GM12878 (cell line): ENCODE measurements at regions not wholly inside any gene's neighbourhood (a gene's known extent, or its start where the extent isn't known, plus 50 kb on each side); places are given as distances from the start of the nearest gene placed in this dataset.

Source experiments
- ATAC-seq: fragments of 200-7000 bp; cut with Tn5 transposase; 3 replicates; pipeline ENCODE4 v1.9.1; 2020; ENCODE audit warnings: mild to moderate bottlenecking, moderate library complexity
- BruUV-seq: library from RNA; stranded (reverse); fragments of 400-500 nt; replicated peaks from 2 replicates; lab custom pipeline; 2021; lab: Mats Ljungman, UMichigan
- CTCF ChIA-PET: fragments of 300-600 bp; sonication (Branson Sonifier 250); formaldehyde crosslinking; extraction: SDS; loops from one replicate; lab custom pipeline; 2021; ENCODE audit warnings: inconsistent platforms; lab: Yijun Ruan, JAX
- POLR2A ChIA-PET: fragments of 350-600 bp; formaldehyde crosslinking; extraction: SDS; loops from one replicate; lab custom pipeline; 2021; ENCODE audit warnings: inconsistent platforms; lab: Charles Lee
- RAD21 ChIA-PET: fragments of 300-600 bp; sonication (Branson Sonifier 250); formaldehyde crosslinking; loops from one replicate; lab custom pipeline; 2023; ENCODE audit warnings: antibody characterized with exemption; ENCODE audit not compliant: unreplicated experiment; lab: Charles Lee
- SMC1A ChIA-PET: fragments of 300-600 bp; sonication (Branson Sonifier 250); formaldehyde crosslinking; loops from one replicate; lab custom pipeline; 2023; ENCODE audit not compliant: unreplicated experiment, uncharacterized antibody; lab: Charles Lee
- DNase-seq: peaks from one replicate; pipeline ENCODE4 v3.0.0-alpha.2; 2011; ENCODE audit warnings: low read depth, low spot score
- FAIRE-seq: peaks from 3 replicates; lab custom pipeline; 2011; peaks lifted over from hg19 to GRCh38; lab: Jason Lieb, UNC
- H2AFZ ChIP-seq: 2 replicates; pipeline ENCODE4 v1.6.0; 2011; ENCODE audit warnings: low read depth, low read length, control low read depth; ENCODE audit not compliant: control insufficient read depth
- H3K27ac ChIP-seq: 2 replicates; pipeline ENCODE4 v1.5.1; 2011; ENCODE audit warnings: control low read depth; ENCODE audit not compliant: control insufficient read depth, insufficient read depth
- H3K27me3 ChIP-seq, 2 experiments: replicated peaks in 1 of 2; 2 replicates each; pipeline versions ENCODE4 v1.6.0 to v1.6.1; 2011; ENCODE audit warnings: low read length in 1 of 2; ENCODE audit not compliant: control insufficient read depth in 2 of 2, insufficient read depth in 2 of 2
- H3K36me3 ChIP-seq, 2 experiments: 2 replicates each; pipeline ENCODE4 v1.5.1; 2011; ENCODE audit warnings: low read length in 1 of 2; ENCODE audit not compliant: control insufficient read depth in 2 of 2, insufficient read depth in 2 of 2
- H3K4me1 ChIP-seq: 2 replicates; pipeline ENCODE4 v1.6.1; 2011; ENCODE audit warnings: mild to moderate bottlenecking, low read length, moderate library complexity, mixed read lengths; ENCODE audit not compliant: control insufficient read depth, insufficient read depth
- H3K4me2 ChIP-seq: 2 replicates; pipeline ENCODE4 v1.6.0; 2011; ENCODE audit warnings: control low read depth; ENCODE audit not compliant: control insufficient read depth, insufficient read depth
- H3K4me3 ChIP-seq: fragments of 200-600 bp; sonication (generic); 2 replicates; pipeline ENCODE4 v1.5.1; 2016
- H3K79me2 ChIP-seq: 2 replicates; pipeline ENCODE4 v1.6.0; 2011; ENCODE audit warnings: low read length; ENCODE audit not compliant: control insufficient read depth, insufficient read depth
- H3K9ac ChIP-seq: 2 replicates; pipeline ENCODE4 v1.8.0; 2011; ENCODE audit warnings: low read length, control low read depth, mixed read lengths; ENCODE audit not compliant: control insufficient read depth, insufficient read depth
- H3K9me3 ChIP-seq: replicated peaks from 3 replicates; pipeline ENCODE4 v1.5.1; 2011; ENCODE audit warnings: mild to moderate bottlenecking, low read length; ENCODE audit not compliant: control insufficient read depth, insufficient read depth
- H4K20me1 ChIP-seq: 2 replicates; pipeline ENCODE4 v1.6.0; 2011; ENCODE audit not compliant: control insufficient read depth, insufficient read depth
- BCL3 ChIP-seq: IDR thresholded peaks from 2 replicates; pipeline ENCODE4 v1.6.1; 2011; ENCODE audit warnings: borderline replicate concordance, low read depth, mild to moderate bottlenecking, moderate library complexity, low read length; ENCODE audit not compliant: insufficient read depth, poor library complexity, severe bottlenecking
- CHD1 ChIP-seq: IDR thresholded peaks from 2 replicates; pipeline ENCODE4 v1.6.1; 2012; ENCODE audit warnings: low read depth, low read length, improper control_type of control experiment
- CTCF ChIP-seq, 3 experiments: IDR thresholded peaks in 2 of 3; conservative IDR thresholded peaks in 1 of 3; 2 replicates each; pipeline ENCODE4 v1.5.1; 2011; ENCODE audit warnings: low read depth in 3 of 3, low read length in 3 of 3, mild to moderate bottlenecking in 3 of 3, control low read depth in 2 of 3, moderate library complexity in 2 of 3, inconsistent platforms in 1 of 3, mixed read lengths in 1 of 3; ENCODE audit not compliant: control insufficient read depth in 2 of 3, insufficient read depth in 1 of 3; ENCODE audit errors: extremely low read depth in 1 of 3
- EED ChIP-seq: sonication (generic); IDR thresholded peaks from 2 replicates; pipeline ENCODE4 v1.6.1; 2016; ENCODE audit warnings: antibody characterized with exemption, low read depth
- EZH2 ChIP-seq: IDR thresholded peaks from 2 replicates; pipeline ENCODE4 v1.6.1; 2012; ENCODE audit warnings: low read depth, mild to moderate bottlenecking, control low read depth, inconsistent platforms, low read length, borderline replicate concordance; ENCODE audit not compliant: control insufficient read depth
- GATAD2B ChIP-seq: fragments of 450-650 bp; conservative IDR thresholded peaks from 2 replicates; pipeline ENCODE4 v1.6.1; 2017; ENCODE audit warnings: low read depth, mild to moderate bottlenecking, moderate library complexity
- HDAC2 ChIP-seq: fragments of 200-600 bp; sonication (generic); IDR thresholded peaks from 2 replicates; pipeline ENCODE4 v1.6.1; 2017
- JUNB ChIP-seq: IDR thresholded peaks from 2 replicates; pipeline ENCODE4 v1.6.1; 2016; ENCODE audit warnings: antibody characterized with exemption, mild to moderate bottlenecking
- MAX ChIP-seq: IDR thresholded peaks from 2 replicates; pipeline ENCODE4 v1.6.1; 2012; ENCODE audit warnings: low read depth, low read length, improper control_type of control experiment
- MYC ChIP-seq: IDR thresholded peaks from 2 replicates; pipeline ENCODE4 v1.6.1; 2011; ENCODE audit warnings: mild to moderate bottlenecking, low read length, moderate library complexity, inconsistent platforms; ENCODE audit not compliant: insufficient read depth, insufficient replicate concordance, insufficient read length, severe bottlenecking
- NBN ChIP-seq: fragments of 450-650 bp; IDR thresholded peaks from 2 replicates; pipeline ENCODE4 v1.6.1; 2016
- NFYB ChIP-seq: IDR thresholded peaks from 2 replicates; pipeline ENCODE4 v1.6.1; 2011; ENCODE audit warnings: low read depth, mild to moderate bottlenecking, low read length, improper control_type of control experiment, moderate library complexity; ENCODE audit not compliant: insufficient read depth
- PAX5 ChIP-seq: IDR thresholded peaks from 2 replicates; pipeline ENCODE4 v1.6.1; 2011; ENCODE audit warnings: low read depth, low read length, borderline replicate concordance
- RCOR1 ChIP-seq: conservative IDR thresholded peaks from 2 replicates; pipeline ENCODE4 v1.6.1; 2012; ENCODE audit warnings: low read depth, low read length, improper control_type of control experiment
- SMC3 ChIP-seq: IDR thresholded peaks from 2 replicates; pipeline ENCODE4 v1.6.1; 2011; ENCODE audit warnings: low read length, improper control_type of control experiment, borderline replicate concordance
- ZNF274 ChIP-seq: IDR thresholded peaks from one replicate; pipeline ENCODE4 v1.8.0; 2011; ENCODE audit not compliant: insufficient read length, insufficient read depth
- ZNF622 ChIP-seq: fragments of 450-650 bp; IDR thresholded peaks from 2 replicates; pipeline ENCODE4 v1.6.1; 2017; ENCODE audit warnings: mild to moderate bottlenecking, inconsistent platforms
- WGBS: methylation state at CpG from one replicate; pipeline ENCODE4 v1.1.6; 2016; ENCODE audit warnings: low lambda C conversion rate; ENCODE audit not compliant: insufficient replicate concordance, insufficient coverage; ENCODE audit errors: missing lambda C conversion rate; 5-methylcytosine and 5-hydroxymethylcytosine counted together
- in situ Hi-C: fragments of 300-500 bp; cut with MboI; formaldehyde crosslinking; loops from 9 replicates; pipeline ENCODE4 v1.14.3; 2018; ENCODE audit warnings: mixed read lengths
- intact Hi-C: fragments of 100-400 bp; cut with micrococcal nuclease; formaldehyde crosslinking; loops from one replicate; pipeline ENCODE4 v1.14.2; 2022; ENCODE audit not compliant: unreplicated experiment

DNA sequence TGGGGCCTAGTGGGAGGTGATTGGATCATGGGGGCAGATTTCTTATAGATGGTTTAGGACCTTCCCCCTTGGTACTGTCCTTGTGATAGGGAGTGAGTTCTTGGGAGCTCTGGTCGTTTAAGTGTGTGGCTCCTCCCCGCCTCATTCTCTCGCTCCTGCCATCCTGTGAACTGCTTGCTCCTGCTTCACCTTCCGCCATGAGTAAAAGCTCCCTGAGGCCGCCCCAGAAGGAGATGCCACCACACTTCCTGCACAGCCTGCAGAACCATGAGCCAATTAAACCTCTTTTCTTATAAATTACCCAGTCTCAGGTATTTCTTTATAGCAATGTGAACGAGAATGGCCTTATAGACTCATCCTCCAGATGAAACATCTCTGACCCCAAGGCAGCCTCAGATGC is 101.5 kb downstream of the KCNF1 start:
- Histone ChIP-seq H2AFZ (no peak overlapping the region), H3K9me3 (peaks cover 3% of the 10 kb centered on the region; the same call in 2 of the 3 replicates), H3K9ac (no peak overlapping the region), H3K4me2 (no peak overlapping the region), H4K20me1 (no peaks in the 10 kb centered on the region), H3K4me3 (no peak overlapping the region), H3K4me1 (no peaks in the 10 kb centered on the region), H3K36me3 (no peaks in the 10 kb centered on the region), H3K27ac (no peak overlapping the region), H3K27me3 (peaks cover 0 to 1% of the 10 kb centered on the region in 2 experiments; a peak in 2 of 4 replicates), H3K79me2 (no peaks in the 10 kb centered on the region)
- ChIA-PET RAD21 (no interaction called here), SMC1A (no interaction called here), CTCF (no interaction called here), POLR2A (no interaction called here)
- TF ChIP-seq GATAD2B (no peak), NFYB (no peak), SMC3 (no peak), MAX (no peak), EZH2 (no peak), HDAC2 (no peak), PAX5 (no peak)
- in situ Hi-C loops (no loop called here), intact Hi-C loops (no loop called here)
- no TSS peak for BruUV-seq
- 50% methylated on average over 6 of the region's 6 CpGs for WGBS
- DNase-seq (no peak), ATAC-seq (no peak), FAIRE-seq (no peak)

- Histone ChIP-seq H3K4me2 (no peak overlapping the region), H3K4me1 (no peaks in the 10 kb centered on the region), H3K9me3 (peaks cover 3% of the 10 kb centered on the region; the same call in 2 of the 3 replicates), H3K27ac (no peak overlapping the region), H4K20me1 (no peaks in the 10 kb centered on the region), H3K4me3 (no peak overlapping the region), H3K9ac (no peak overlapping the region), H3K27me3 (peaks cover 0 to 2% of the 10 kb centered on the region in 2 experiments; a peak in 2 of 4 replicates), H2AFZ (no peak overlapping the region), H3K36me3 (no peaks in the 10 kb centered on the region), H3K79me2 (no peaks in the 10 kb centered on the region)
- DNase-seq = no peak
- ChIA-PET POLR2A (no interaction called here), CTCF (no interaction called here), SMC1A (no interaction called here), RAD21 (no interaction called here)
- intact Hi-C loops = no loop called here
- no peak for ATAC-seq
- FAIRE-seq = no peak
- in situ Hi-C loops = no loop called here
- BruUV-seq = no TSS peak
- 54% methylated on average over 4 of the region's 4 CpGs for WGBS
- TF ChIP-seq BCL3 (no peak), MYC (no peak), JUNB (no peak), CHD1 (no peak), CTCF (IDR thresholded peaks at IDR 0.05 in 2 of 3, conservative IDR thresholded peaks at IDR 0.05 in 1 of 3; ENCODE audit: control insufficient read depth in 2 of 3, extremely low read depth in 1 of 3, insufficient read depth in 1 of 3, low read depth in 3 of 3, low read length in 3 of 3) (no peak), NBN (no peak), RCOR1 (no peak), EED (no peak), ZNF622 (no peak), ZNF274 (no peak)
Observed at GRCh38 chr2:11014026-11014425, 102.3 kb downstream of the KCNF1 start.
